ENCODE measurements at regions not wholly inside any gene's neighbourhood (a gene's known extent, or its start where the extent isn't known, plus 50 kb on each side); places are given as distances from the start of the nearest gene placed in this dataset.
"Not testable (repeated sequence)": the region's sequence is repeated elsewhere in the genome, so short reads cannot be mapped to it uniquely, and the experiment has no call there.

DNA sequence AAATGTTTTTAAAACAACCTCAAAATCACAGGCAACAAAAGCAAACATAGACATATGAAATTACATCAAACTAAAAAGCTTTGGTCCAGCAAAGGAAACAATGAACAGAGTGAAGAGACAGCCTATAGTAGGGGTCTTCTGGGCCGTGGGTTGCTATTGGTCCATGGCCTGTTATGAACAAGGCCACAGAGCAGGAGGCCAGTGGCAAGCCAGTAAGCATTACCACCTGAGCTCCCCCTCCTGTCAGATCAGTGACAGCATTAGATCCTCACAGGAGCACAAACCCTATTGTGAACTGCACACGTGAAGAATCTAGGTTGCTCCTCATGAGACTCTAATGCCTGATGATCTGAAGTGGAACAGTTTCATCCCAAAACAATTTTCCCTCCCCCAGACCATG lies 174.0 kb downstream of the DIO2 start (continued):
- no peak for TF ChIP-seq REST (IDR thresholded peaks at IDR 0.05; ENCODE audit: low read depth)
- no peak for TF ChIP-seq EGR1 (IDR thresholded peaks at IDR 0.05; ENCODE audit: low read depth)
- TF ChIP-seq JUND (IDR thresholded peaks at IDR 0.05) = no peak
- no peak for TF ChIP-seq MAX (IDR thresholded peaks at IDR 0.05)
- no peak for TF ChIP-seq TCF7L2 (IDR thresholded peaks at IDR 0.05; ENCODE audit: borderline replicate concordance, extremely low read depth, insufficient read depth, insufficient read length)

DNA sequence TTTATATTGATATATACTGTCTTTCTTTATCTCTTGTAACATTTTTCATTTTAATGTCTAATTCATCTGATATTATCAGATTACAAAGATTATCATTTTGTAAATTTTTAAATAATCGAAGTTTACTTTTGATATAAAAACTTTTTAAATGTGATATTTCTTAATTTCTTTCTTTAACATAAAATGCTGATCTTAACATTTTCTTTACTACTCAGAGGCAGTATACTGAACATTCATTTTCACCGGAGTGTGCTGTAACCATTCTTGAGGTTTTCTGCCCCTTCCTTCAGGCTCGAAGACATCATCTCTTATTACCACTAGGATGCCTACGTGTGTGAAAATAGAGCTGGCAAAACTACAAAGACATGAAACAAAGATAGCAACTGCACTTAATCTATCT lies 186.9 kb downstream of the DIO2 start:
- no peak for ATAC-seq

DNA sequence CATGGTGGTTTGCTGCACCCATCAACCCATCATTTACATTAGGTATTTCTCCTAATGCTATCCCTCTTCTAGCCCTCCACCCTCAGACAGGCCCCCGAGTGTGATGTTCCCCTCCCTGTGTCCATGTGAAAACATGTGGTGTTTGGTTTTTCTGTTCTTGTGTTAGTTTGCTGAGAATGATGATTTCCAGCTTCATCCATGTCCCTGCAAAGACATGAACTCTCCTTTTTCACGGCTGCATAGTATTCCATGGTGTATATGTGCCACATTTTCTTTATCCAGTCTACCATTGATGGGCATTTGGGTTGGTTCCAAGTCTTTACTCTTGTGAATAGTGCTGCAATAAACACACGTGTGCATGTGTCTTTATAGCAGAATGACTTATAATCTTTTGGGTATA lies 192.8 kb downstream of the DIO2 start:
- H3K4me2 ChIP-seq (ENCODE audit: low read length); H3K27ac ChIP-seq (ENCODE audit: low read depth, low read length); H3K9me2 ChIP-seq (ENCODE audit: insufficient read depth); H3K36me3 ChIP-seq (ENCODE audit: control insufficient read depth in 1 of 2, insufficient read depth in 2 of 2, low read length in 2 of 2); BruUV-seq (replicated peaks); H3K79me2 ChIP-seq (ENCODE audit: insufficient read depth, low read length); H3K4me1 ChIP-seq (ENCODE audit: control insufficient read depth in 1 of 2, insufficient read depth in 2 of 2, low read length in 2 of 2); intact Hi-C loops (cut with micrococcal nuclease); RAD21 ChIA-PET (ENCODE audit: low non-redundant PET in 1 of 2, low total read pairs in 2 of 2, uncharacterized antibody in 2 of 2, unreplicated experiment in 2 of 2); H2AFZ ChIP-seq (ENCODE audit: low read depth, low read length, poor library complexity, severe bottlenecking); H3K4me3 ChIP-seq (replicated peaks in 1 of 2; ENCODE audit: low read depth in 1 of 2, low read length in 2 of 2); CTCF ChIA-PET; ATAC-seq; POLR2A ChIA-PET; H4K20me1 ChIP-seq (ENCODE audit: insufficient read depth); H3K27me3 ChIP-seq (ENCODE audit: insufficient read depth, low read length); H3K9ac ChIP-seq (ENCODE audit: low read length); DNase-seq (ENCODE audit: low read depth, low spot score): not testable (repeated sequence)
- peaks cover 5 to 18% of the 10 kb centered on the region in 2 experiments; a peak in 2 of 4 replicates for H3K9me3 ChIP-seq (ENCODE audit: control insufficient read depth in 1 of 2, insufficient read depth in 1 of 2, low read depth in 1 of 2, low read length in 2 of 2)

More for the DNA sequence above, 186.9 kb downstream of the DIO2 start:
- Histone ChIP-seq H3K4me2 (ENCODE audit: low read length) (no peak overlapping the region), H3K4me1 (ENCODE audit: control insufficient read depth in 1 of 2, insufficient read depth in 2 of 2, low read length in 2 of 2) (no peaks in the 10 kb centered on the region), H2AFZ (ENCODE audit: low read depth, low read length, poor library complexity, severe bottlenecking) (no peak overlapping the region), H3K9me2 (ENCODE audit: insufficient read depth) (no peaks in the 10 kb centered on the region), H3K9me3 (ENCODE audit: control insufficient read depth in 1 of 2, insufficient read depth in 1 of 2, low read depth in 1 of 2, low read length in 2 of 2) (peaks cover 11 to 13% of the 10 kb centered on the region in 2 experiments; a peak in 2 of 4 replicates), H3K4me3 (replicated peaks in 1 of 2; ENCODE audit: low read depth in 1 of 2, low read length in 2 of 2) (no peak overlapping the region), H3K9ac (ENCODE audit: low read length) (no peak overlapping the region), H4K20me1 (ENCODE audit: insufficient read depth) (no peaks in the 10 kb centered on the region), H3K79me2 (ENCODE audit: insufficient read depth, low read length) (no peaks in the 10 kb centered on the region), H3K27ac (ENCODE audit: low read depth, low read length) (no peak overlapping the region), H3K36me3 (ENCODE audit: control insufficient read depth in 1 of 2, insufficient read depth in 2 of 2, low read length in 2 of 2) (no peaks in the 10 kb centered on the region), H3K27me3 (ENCODE audit: insufficient read depth, low read length) (no peaks in the 10 kb centered on the region)
- no peak for TF ChIP-seq SP1 (IDR thresholded peaks at IDR 0.05; ENCODE audit: low read depth)
- TF ChIP-seq EZH2 (IDR thresholded peaks at IDR 0.05) = no peak
- no TSS peak for BruUV-seq (replicated peaks)
- CTCF ChIA-PET = no interaction called here
- intact Hi-C loops (cut with micrococcal nuclease) = no loop called here
- RAD21 ChIA-PET (ENCODE audit: low non-redundant PET in 1 of 2, low total read pairs in 2 of 2, uncharacterized antibody in 2 of 2, unreplicated experiment in 2 of 2) = no interaction called here
- no peak for DNase-seq (ENCODE audit: low read depth, low spot score)
- POLR2A ChIA-PET = no interaction called here

All from HCT116 (cell line).